Heart right ventricle (tissue), 16 donors: ENCODE measurements at regions not wholly inside any gene's neighbourhood (a gene's known extent, or its start where the extent isn't known, plus 50 kb on each side); places are given as distances from the start of the nearest gene placed in this dataset.

Experiments
- ATAC-seq, 8 donors: fragments of 200-7000 bp; cut with Tn5 transposase; one replicate each; pipeline ENCODE4 v1.9.1; 2020; ENCODE audit warnings: mild to moderate bottlenecking in 8 of 8, moderate library complexity in 8 of 8, moderate number of reproducible peaks in 1 of 8
- DNase-seq, 2 donors: peaks; one replicate each; pipeline ENCODE4 v3.0.0-alpha.2; 2020
- H3K27ac ChIP-seq, 10 donors: fragments of 200-600 bp; sonication (generic) in 2 of 10; one replicate each; pipeline versions ENCODE4 v1.5.0 to v1.8.0; 2020 to 2022; ENCODE audit warnings: mild to moderate bottlenecking in 3 of 10
- H3K27me3 ChIP-seq, 7 donors: fragments of 200-600 bp; one replicate each; pipeline ENCODE4 v1.8.0; 2021 to 2022; ENCODE audit warnings: mild to moderate bottlenecking in 2 of 7
- H3K36me3 ChIP-seq, 9 donors: fragments of 200-600 bp; sonication (generic) in 1 of 9; one replicate each; pipeline versions ENCODE4 v1.5.0 to v1.8.0; 2020 to 2022; ENCODE audit warnings: mild to moderate bottlenecking in 2 of 9
- H3K4me1 ChIP-seq, 9 donors: fragments of 200-600 bp; sonication (generic) in 1 of 9; one replicate each; pipeline versions ENCODE4 v1.5.0 to v1.8.0; 2020 to 2022; ENCODE audit warnings: mild to moderate bottlenecking in 4 of 9
- H3K4me3 ChIP-seq, 10 donors: fragments of 200-600 bp; sonication (generic) in 2 of 10; one replicate each; pipeline versions ENCODE4 v1.5.0 to v1.8.0; 2020 to 2022; ENCODE audit warnings: mild to moderate bottlenecking in 7 of 10, moderate library complexity in 2 of 10
- H3K9me3 ChIP-seq, 11 donors: fragments of 200-600 bp in 10 of 11; sonication (generic) in 2 of 11; one replicate each; pipeline versions ENCODE4 v1.5.0 to v1.8.0; 2013 to 2022; ENCODE audit warnings: mild to moderate bottlenecking in 2 of 11, control low read depth in 1 of 11, moderate library complexity in 1 of 11
- CTCF ChIP-seq, 9 donors: fragments of 200-600 bp; sonication (generic) in 2 of 9; IDR thresholded peaks; one replicate each; pipeline versions ENCODE4 v1.5.0 to v1.8.0; 2021 to 2022; ENCODE audit warnings: antibody characterized with exemption in 9 of 9, mild to moderate bottlenecking in 5 of 9, moderate library complexity in 1 of 9
- WGBS, 2 donors: extraction: QIAGEN DNeasy Blood & Tissue Kit; methylation state at CpG; one replicate each; pipeline ENCODE4 v1.1.7; 2013; ENCODE audit warnings: inconsistent platforms in 1 of 2; 5-methylcytosine and 5-hydroxymethylcytosine counted together
- intact Hi-C, 10 donors: fragments of 100-400 bp; cut with DNase I; formaldehyde crosslinking; loops; one replicate each; pipeline versions ENCODE4 v1.11.1 to v1.14.2; 2022
- donor health status: Arrhythmogenic right ventricular cardiomyopathy.
- donor health status: ischemic (EF 13 %, LVEDD 7.1; RV severe dilation, severe dysfunction).
- donor health status: healthy with polysubstance abuse.
- donor health status: DM: no; HTN: yes; CAD: no.
- donor health status: DM: no; HTN: no; CAD: no.
- donor health status: ischemic (EF 25% LVEDD 6.9; RV normal size, moderate dysfunction).
- donor health status: ischemic (EF 25% LVEDD 5.7; RV mildly dilated, moderate dysfunction).
- donor health status: healthy.
- donor health status: DM: yes; HTN: yes; CAD: no.
- donor health status: Ischemic cardiomyopathy.
- donor health status: ischemic (EF 35%, LVEDD 5.7; RV mildly dilated, moderate dysfunction).
- donor health status: nonischemic (EF 11% LVEDD 7.7; RV severe dilation, severe dysfunction).
- donor health status: DM: yes; HTN: yes; CAD: no.
- donor health status: PGD.
- donor health status: ischemic (EF 29% LVEDD 5.4; RV normal size, mild dysfunction).
- donor health status: nonischemic (EF 23%, LVEDD 6.1; RV moderate dilation, normal function).

- intact Hi-C loops, result no loop called here
- H3K9me3 ChIP-seq, result peaks cover 0 to 18% (median 7%) of the 10 kb centered on the region in 11 donors
- WGBS, 2 donors, result 54 to 56% methylated on average over 5 of the region's 5 CpGs
- no peak for TF ChIP-seq CTCF (IDR thresholded peaks at IDR 0.05)
- no peak for ATAC-seq
- H3K4me1 ChIP-seq, result no peaks in the 10 kb centered on the region
- no peak overlapping the region for H3K4me3 ChIP-seq
- no peak for DNase-seq
- H3K36me3 ChIP-seq, result no peaks in the 10 kb centered on the region
- H3K27me3 ChIP-seq, result no peaks in the 10 kb centered on the region
- H3K27ac ChIP-seq, result no peak overlapping the region
Measured at GRCh38 chr12:116471544-116471943, 87.6 kb upstream of the MAP1LC3B2 start.

- TF ChIP-seq CTCF (IDR thresholded peaks at IDR 0.05), result no peak
- ATAC-seq (no peak), DNase-seq (no peak)
- Histone ChIP-seq H3K36me3 (no peaks in the 10 kb centered on the region), H3K4me1 (no peaks in the 10 kb centered on the region), H3K27me3 (no peaks in the 10 kb centered on the region), H3K27ac (no peak overlapping the region), H3K4me3 (no peak overlapping the region), H3K9me3 (peaks cover 0 to 25% (median 9%) of the 10 kb centered on the region in 11 donors)
- WGBS, 2 donors, result 77 to 85% methylated on average over 4 of the region's 4 CpGs
- intact Hi-C loops, result no loop called here
Measured at GRCh38 chr12:116472193-116472592, 87.0 kb upstream of the MAP1LC3B2 start.

GRCh38 chr12:116473416-116473815 lies 85.8 kb upstream of the MAP1LC3B2 start:
- Histone ChIP-seq H3K9me3 (peaks cover 0 to 30% (median 9%) of the 10 kb centered on the region in 11 donors), H3K4me1 (no peaks in the 10 kb centered on the region), H3K27me3 (no peaks in the 10 kb centered on the region), H3K36me3 (no peaks in the 10 kb centered on the region), H3K27ac (no peak overlapping the region), H3K4me3 (no peak overlapping the region)
- WGBS, 2 donors, result 94 to 100% methylated on average over 1 of the region's 1 CpG
- intact Hi-C loops, result no loop called here
- ATAC-seq, result no peak
- TF ChIP-seq CTCF (IDR thresholded peaks at IDR 0.05), result no peak
- no peak for DNase-seq

- no peaks in the 10 kb centered on the region for H3K36me3 ChIP-seq
- no peak overlapping the region for H3K27ac ChIP-seq
- no peak for TF ChIP-seq CTCF (IDR thresholded peaks at IDR 0.05)
- DNase-seq (no peak), ATAC-seq (no peak)
- H3K27me3 ChIP-seq, result no peaks in the 10 kb centered on the region
- no peak overlapping the region for H3K4me3 ChIP-seq
- peaks cover 0 to 30% (median 9%) of the 10 kb centered on the region in 11 donors for H3K9me3 ChIP-seq
- WGBS, 2 donors, result 63 to 80% methylated on average over 1 of the region's 1 CpG
- intact Hi-C loops, result no loop called here
- no peaks in the 10 kb centered on the region for H3K4me1 ChIP-seq
Measured at GRCh38 chr12:116474331-116474730, 84.8 kb upstream of the MAP1LC3B2 start.
